ENCODE measurements at regions not wholly inside any gene's neighbourhood (a gene's known extent, or its start where the extent isn't known, plus 50 kb on each side); places are given as distances from the start of the nearest gene placed in this dataset.

DNA sequence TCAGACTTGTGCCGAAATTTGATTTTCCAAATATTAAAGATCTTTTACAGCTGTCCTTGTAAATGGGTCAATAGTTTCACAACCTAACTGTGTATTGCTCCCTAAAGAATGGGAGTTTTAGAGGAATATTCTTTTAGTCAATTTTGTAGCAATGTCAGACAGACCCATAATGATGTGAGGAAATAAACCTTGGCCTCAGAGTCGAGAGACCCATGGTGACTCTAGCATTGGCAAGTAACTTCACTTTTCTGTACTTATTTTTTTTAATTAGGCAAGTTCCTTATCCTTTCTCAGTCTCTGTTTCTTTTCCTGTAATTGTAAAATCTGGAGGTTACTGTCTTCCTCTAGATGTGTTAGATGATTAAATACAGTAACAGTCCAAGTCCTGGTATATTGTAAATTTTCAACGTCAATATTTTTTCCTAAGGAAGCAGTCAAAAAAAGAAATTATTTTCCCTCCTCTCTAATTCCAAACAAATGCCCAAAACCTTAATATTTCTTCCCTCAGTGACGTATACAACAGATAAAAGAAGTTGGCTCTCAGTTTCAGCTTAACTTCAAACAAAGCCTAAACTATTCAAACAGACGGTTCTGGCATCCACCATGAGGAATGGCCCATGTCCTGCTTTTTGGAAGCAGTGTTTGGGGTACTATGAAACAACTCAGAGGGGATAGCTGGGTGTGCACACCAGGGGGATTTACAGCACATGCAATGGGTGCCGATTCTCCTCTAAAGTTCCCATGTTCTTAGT, 466.7 kb downstream of the TNS1 start:
- H3K4me2 ChIP-seq = no peak overlapping the region
- no peaks in the 10 kb centered on the region for H3K36me3 ChIP-seq
- no peak overlapping the region for H3K4me3 ChIP-seq
- no peaks in the 10 kb centered on the region for H3K4me1 ChIP-seq
- no peak overlapping the region for H3K9ac ChIP-seq
- TF ChIP-seq Cebpa-rat (IDR thresholded peaks at IDR 0.05) = no peak
- H3K27ac ChIP-seq = no peak overlapping the region
- no peaks in the 10 kb centered on the region for H4K20me1 ChIP-seq
- H3K9me3 ChIP-seq (replicated peaks in 1 of 11) = peaks cover 0 to 5% (median 0%) of the 10 kb centered on the region in 11 experiments; a peak in 1 of 22 replicates
- no peaks in the 10 kb centered on the region; a peak in 1 of 22 replicates for H3K27me3 ChIP-seq

DNA sequence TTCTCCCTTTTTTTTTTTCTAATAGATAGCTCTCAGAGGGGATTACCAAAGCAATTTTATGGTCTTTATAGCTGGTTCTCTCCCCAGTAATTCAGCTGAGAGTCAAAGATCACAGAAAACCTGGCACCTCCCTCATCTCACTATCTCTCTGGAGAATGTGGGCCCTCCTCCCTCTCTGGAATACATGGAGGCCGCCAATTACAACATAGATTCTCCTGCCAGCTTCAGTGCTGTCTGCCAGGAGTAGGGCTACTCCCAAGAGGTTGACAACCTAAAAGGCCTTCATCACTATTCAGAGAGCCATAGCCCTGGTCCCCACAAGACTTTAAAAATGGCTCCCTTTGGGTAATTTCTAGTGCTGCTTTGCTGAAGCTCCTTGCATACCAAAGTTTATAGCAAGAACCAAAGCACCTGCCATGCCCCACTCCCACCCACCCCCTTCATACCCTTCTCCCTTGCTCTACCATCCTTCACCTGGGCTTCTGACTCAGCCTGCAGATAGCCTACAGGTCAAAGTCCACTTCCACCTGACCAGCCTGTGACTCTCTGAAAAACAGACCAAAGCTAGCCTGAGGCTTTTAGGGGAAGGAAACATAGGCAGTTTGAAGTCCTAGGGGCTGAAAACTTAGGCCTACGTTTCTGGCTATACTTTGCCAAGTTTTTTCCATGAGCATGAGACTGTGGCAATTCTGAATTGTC, 472.3 kb downstream of the TNS1 start:
- H3K4me2 ChIP-seq = no peak overlapping the region
- TF ChIP-seq Cebpa-rat (IDR thresholded peaks at IDR 0.05) = no peak
- H3K27ac ChIP-seq = no peak overlapping the region
- H3K36me3 ChIP-seq = no peaks in the 10 kb centered on the region
- H3K4me1 ChIP-seq = no peaks in the 10 kb centered on the region
- H3K4me3 ChIP-seq = no peak overlapping the region
- no peak overlapping the region for H3K9ac ChIP-seq
- no peaks in the 10 kb centered on the region for H3K27me3 ChIP-seq
- H3K9me3 ChIP-seq (replicated peaks in 1 of 11) = peaks cover 0 to 5% (median 0%) of the 10 kb centered on the region in 11 experiments; a peak in 1 of 22 replicates
- no peaks in the 10 kb centered on the region for H4K20me1 ChIP-seq

DNA sequence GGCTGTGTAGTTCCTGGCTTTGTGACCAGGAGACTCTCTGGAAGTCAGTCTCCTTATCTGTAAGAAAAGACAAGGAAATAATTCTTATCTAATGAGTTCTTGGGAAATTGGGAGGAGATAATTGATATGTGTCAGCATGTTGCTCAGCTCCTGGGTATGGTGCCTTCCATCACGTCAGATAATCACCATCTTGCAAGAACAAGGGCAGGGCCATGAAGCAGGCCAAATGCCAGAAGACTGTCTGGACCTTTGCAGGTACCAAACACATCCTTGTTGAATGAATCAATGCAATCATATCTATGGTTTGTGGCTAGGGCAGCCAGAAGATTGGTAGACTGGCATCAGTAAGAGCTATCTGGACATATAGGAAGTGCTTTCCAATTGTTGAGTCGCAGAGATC, 473.5 kb downstream of the TNS1 start:
- no peaks in the 10 kb centered on the region for H3K27me3 ChIP-seq
- H3K4me1 ChIP-seq = no peaks in the 10 kb centered on the region
- H3K36me3 ChIP-seq = no peaks in the 10 kb centered on the region
- no peaks in the 10 kb centered on the region for H4K20me1 ChIP-seq
- H3K4me3 ChIP-seq = no peak overlapping the region
- H3K9me3 ChIP-seq (replicated peaks in 1 of 11) = peaks cover 0 to 5% (median 0%) of the 10 kb centered on the region in 11 experiments; a peak in 1 of 22 replicates
- H3K9ac ChIP-seq = no peak overlapping the region
- H3K27ac ChIP-seq = no peak overlapping the region
- TF ChIP-seq Cebpa-rat (IDR thresholded peaks at IDR 0.05) = no peak
- H3K4me2 ChIP-seq = no peak overlapping the region

DNA sequence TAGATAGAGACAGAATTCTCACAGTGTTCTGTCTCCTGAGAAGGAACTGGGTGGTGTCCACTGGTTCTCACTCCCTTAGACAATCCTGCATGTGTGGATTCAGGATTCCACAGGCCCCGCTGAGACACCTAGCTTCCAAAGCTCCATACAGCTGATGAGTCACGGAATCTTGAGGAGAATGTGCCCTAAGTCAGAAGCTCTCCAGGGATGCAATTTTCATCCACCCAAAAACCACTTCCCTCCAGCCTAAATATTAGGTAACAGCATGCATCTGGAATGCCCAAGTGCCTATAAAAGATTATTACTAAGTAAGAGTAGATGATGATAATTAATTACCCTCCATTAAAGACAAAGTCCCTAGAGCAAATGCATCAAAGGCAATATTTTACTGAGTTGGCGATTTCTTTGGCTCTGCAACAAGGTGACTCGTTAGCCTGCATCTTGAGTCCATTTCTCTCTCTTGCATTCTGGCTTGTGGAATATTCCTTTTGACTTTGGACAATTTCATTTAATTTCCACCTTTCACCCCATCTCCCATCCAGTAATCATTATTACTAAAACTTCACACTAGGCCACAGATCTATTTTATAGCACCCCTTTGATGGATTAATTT, 475.1 kb downstream of the TNS1 start:
- Histone ChIP-seq H3K36me3 (no peaks in the 10 kb centered on the region), H3K27ac (no peak overlapping the region), H3K27me3 (no peaks in the 10 kb centered on the region), H3K9me3 (replicated peaks in 1 of 11) (peaks cover 0 to 5% (median 0%) of the 10 kb centered on the region in 11 experiments; a peak in 1 of 22 replicates), H3K4me2 (no peak overlapping the region), H3K9ac (no peak overlapping the region), H3K4me3 (no peak overlapping the region), H3K4me1 (no peaks in the 10 kb centered on the region), H4K20me1 (no peaks in the 10 kb centered on the region)
- TF ChIP-seq Cebpa-rat (IDR thresholded peaks at IDR 0.05) = no peak

DNA sequence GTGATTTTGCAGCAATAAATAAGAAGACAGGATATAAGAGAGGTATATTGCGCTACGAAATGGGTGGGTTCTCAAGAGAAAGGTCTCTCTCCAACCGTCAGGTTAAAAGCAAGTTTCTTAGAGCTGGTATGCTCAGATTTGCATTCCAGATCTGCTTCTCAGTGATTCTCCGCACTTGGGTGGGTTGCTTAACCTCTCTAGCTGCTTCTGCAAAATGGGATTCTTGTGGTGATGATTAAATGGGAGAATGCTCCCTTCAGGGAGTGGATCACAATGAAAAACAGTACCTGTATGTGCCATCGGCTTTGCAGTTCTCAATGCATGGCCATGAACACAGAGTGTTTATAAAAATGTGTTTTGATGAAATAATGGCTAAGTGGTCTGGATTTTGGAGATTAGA, 477.7 kb downstream of the TNS1 start:
- no peak overlapping the region for H3K4me3 ChIP-seq
- H3K27me3 ChIP-seq = no peaks in the 10 kb centered on the region
- H3K4me2 ChIP-seq = no peak overlapping the region
- H3K27ac ChIP-seq = no peak overlapping the region
- H3K36me3 ChIP-seq = no peaks in the 10 kb centered on the region
- H3K9me3 ChIP-seq (replicated peaks in 1 of 11) = no peaks in the 10 kb centered on the region
- no peak for TF ChIP-seq Cebpa-rat (IDR thresholded peaks at IDR 0.05)
- H3K9ac ChIP-seq = no peak overlapping the region
- H3K4me1 ChIP-seq = no peaks in the 10 kb centered on the region
- no peaks in the 10 kb centered on the region for H4K20me1 ChIP-seq

- Histone ChIP-seq H3K9ac (no peak overlapping the region), H3K4me1 (no peaks in the 10 kb centered on the region), H3K27ac (no peak overlapping the region), H3K4me2 (no peak overlapping the region), H3K4me3 (no peak overlapping the region), H3K36me3 (no peaks in the 10 kb centered on the region), H3K27me3 (peaks cover 0 to 5% (median 0%) of the 10 kb centered on the region in 11 experiments; a peak in 1 of 22 replicates), H3K9me3 (replicated peaks in 1 of 11) (no peaks in the 10 kb centered on the region), H4K20me1 (no peaks in the 10 kb centered on the region)
- no peak for TF ChIP-seq Cebpa-rat (IDR thresholded peaks at IDR 0.05)
Observed at GRCh38 chr2:217523286-217523685, 479.5 kb downstream of the TNS1 start.

DNA sequence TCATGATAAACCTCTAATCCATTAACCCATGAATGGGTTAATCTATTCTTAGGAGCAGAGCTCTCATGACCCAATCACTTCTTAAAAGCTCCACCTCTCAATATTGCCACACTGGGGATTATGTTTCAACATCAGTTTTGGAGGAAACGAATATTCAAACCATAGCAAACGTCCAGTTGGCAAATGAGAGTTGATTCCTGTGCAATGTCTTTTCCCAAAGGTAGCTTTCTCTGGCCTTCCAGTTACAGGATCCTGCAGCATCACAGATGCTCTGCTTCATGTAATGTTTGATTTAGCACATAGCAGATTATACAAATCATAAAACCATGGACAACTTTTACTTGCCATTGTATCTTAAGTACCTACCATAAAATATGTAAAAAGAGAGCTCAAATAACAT, 481.0 kb downstream of the TNS1 start:
- TF ChIP-seq Cebpa-rat (IDR thresholded peaks at IDR 0.05) = no peak
- Histone ChIP-seq H3K36me3 (no peaks in the 10 kb centered on the region), H3K4me3 (no peak overlapping the region), H3K27me3 (peaks cover 0 to 7% (median 0%) of the 10 kb centered on the region in 11 experiments; a peak in 1 of 22 replicates), H3K9me3 (replicated peaks in 1 of 11) (no peaks in the 10 kb centered on the region), H4K20me1 (no peaks in the 10 kb centered on the region), H3K9ac (no peak overlapping the region), H3K4me1 (no peaks in the 10 kb centered on the region), H3K4me2 (no peak overlapping the region), H3K27ac (no peak overlapping the region)

DNA sequence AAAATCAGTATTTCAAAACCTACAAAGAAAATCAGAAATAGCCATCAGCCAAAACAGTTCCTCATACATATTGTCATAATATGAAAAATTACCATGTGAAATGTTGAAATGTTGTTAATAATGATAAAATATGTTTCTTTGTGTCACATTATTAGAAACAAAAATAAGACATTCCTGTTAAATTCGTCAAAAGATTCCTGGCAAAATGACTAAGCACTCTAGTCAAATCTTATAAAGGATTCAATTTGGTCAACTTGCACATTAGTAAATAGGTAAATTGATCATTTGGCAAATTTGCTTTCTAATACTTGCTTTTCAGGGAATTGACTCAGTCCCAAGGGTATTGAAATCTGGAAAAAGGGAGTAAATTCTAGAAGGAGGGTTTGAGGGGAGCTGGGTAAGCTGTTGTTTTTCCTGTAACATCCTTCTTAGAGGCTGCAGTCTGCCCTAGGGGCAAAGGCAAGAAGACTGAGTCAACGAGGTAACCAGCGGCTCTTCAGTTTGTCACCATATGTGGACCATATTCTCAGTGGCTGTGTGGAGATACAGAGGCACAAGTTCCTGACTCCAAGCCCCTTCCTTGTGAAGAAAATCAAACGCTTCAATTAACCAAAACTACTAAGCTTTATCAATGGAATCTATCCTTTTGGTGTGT, 482.3 kb downstream of the TNS1 start:
- H3K9ac ChIP-seq = no peak overlapping the region
- H3K9me3 ChIP-seq (replicated peaks in 1 of 11) = no peaks in the 10 kb centered on the region
- H3K27me3 ChIP-seq = peaks cover 0 to 10% (median 0%) of the 10 kb centered on the region in 11 experiments; a peak in 3 of 22 replicates
- no peak overlapping the region for H3K4me3 ChIP-seq
- no peaks in the 10 kb centered on the region for H3K4me1 ChIP-seq
- no peak overlapping the region for H3K27ac ChIP-seq
- no peak overlapping the region for H3K4me2 ChIP-seq
- H4K20me1 ChIP-seq = no peaks in the 10 kb centered on the region
- H3K36me3 ChIP-seq = no peaks in the 10 kb centered on the region
- no peak for TF ChIP-seq Cebpa-rat (IDR thresholded peaks at IDR 0.05)

GRCh38 chr2:217517402-217517801, 485.4 kb downstream of the TNS1 start:
- no peak overlapping the region for H3K4me3 ChIP-seq
- H3K4me2 ChIP-seq = no peak overlapping the region
- no peak overlapping the region for H3K27ac ChIP-seq
- H4K20me1 ChIP-seq = no peaks in the 10 kb centered on the region
- H3K27me3 ChIP-seq = peaks cover 0 to 21% (median 0%) of the 10 kb centered on the region in 11 experiments; a peak in 3 of 22 replicates
- no peak overlapping the region for H3K9ac ChIP-seq
- no peaks in the 10 kb centered on the region for H3K36me3 ChIP-seq
- H3K4me1 ChIP-seq = no peaks in the 10 kb centered on the region
- TF ChIP-seq Cebpa-rat (IDR thresholded peaks at IDR 0.05) = no peak
- H3K9me3 ChIP-seq (replicated peaks in 1 of 11) = no peaks in the 10 kb centered on the region

Measured in BLaER1 treated with 17β-estradiol and CSF1 and Interleukin-3, amounts not matched to agents 10 nM and 100 nM (cell line).